ENCODE measurements at regions not wholly inside any gene's neighbourhood (a gene's known extent, or its start where the extent isn't known, plus 50 kb on each side); places are given as distances from the start of the nearest gene placed in this dataset.

DNA sequence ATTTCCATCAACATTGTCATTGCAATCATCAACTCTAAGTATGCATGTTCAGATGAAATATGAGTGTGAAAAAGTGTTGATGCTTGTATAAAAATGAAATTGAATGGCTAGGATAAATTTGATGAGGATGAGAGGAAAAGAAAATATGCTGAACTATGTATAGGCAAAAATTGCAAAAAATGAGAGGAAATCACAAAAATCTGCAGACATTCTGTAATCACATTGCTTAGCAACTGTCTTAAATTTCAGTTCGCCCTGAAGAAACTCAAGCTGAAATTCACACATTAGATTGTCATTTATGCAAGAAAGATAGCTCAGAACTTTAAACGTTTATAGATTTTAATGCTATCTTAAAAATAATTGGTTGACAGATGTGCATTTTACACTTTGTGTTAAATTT is 1098.8 kb upstream of the IGFBP7 start:
- TF ChIP-seq, protein P1, sequence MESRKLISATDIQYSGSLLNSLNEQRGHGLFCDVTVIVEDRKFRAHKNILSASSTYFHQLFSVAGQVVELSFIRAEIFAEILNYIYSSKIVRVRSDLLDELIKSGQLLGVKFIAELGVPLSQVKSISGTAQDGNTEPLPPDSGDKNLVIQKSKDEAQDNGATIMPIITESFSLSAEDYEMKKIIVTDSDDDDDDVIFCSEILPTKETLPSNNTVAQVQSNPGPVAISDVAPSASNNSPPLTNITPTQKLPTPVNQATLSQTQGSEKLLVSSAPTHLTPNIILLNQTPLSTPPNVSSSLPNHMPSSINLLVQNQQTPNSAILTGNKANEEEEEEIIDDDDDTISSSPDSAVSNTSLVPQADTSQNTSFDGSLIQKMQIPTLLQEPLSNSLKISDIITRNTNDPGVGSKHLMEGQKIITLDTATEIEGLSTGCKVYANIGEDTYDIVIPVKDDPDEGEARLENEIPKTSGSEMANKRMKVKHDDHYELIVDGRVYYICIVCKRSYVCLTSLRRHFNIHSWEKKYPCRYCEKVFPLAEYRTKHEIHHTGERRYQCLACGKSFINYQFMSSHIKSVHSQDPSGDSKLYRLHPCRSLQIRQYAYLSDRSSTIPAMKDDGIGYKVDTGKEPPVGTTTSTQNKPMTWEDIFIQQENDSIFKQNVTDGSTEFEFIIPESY (IDR thresholded peaks at IDR 0.05; ENCODE audit: borderline replicate concordance, low read depth): no peak
- TF ChIP-seq, protein P2, sequence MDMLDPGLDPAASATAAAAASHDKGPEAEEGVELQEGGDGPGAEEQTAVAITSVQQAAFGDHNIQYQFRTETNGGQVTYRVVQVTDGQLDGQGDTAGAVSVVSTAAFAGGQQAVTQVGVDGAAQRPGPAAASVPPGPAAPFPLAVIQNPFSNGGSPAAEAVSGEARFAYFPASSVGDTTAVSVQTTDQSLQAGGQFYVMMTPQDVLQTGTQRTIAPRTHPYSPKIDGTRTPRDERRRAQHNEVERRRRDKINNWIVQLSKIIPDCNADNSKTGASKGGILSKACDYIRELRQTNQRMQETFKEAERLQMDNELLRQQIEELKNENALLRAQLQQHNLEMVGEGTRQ (IDR thresholded peaks at IDR 0.05; ENCODE audit: borderline replicate concordance, low read depth, low read length): no peak
- no peak for TF ChIP-seq GATA2 (CRISPR knock-in tag; IDR thresholded peaks at IDR 0.05)
- TF ChIP-seq EZH2phosphoT487 (IDR thresholded peaks at IDR 0.05; ENCODE audit: borderline replicate concordance, low read depth): no peak
- no peak for TF ChIP-seq RCOR1 (IDR thresholded peaks at IDR 0.05; ENCODE audit: low read length)
- TF ChIP-seq ELF1 (IDR thresholded peaks at IDR 0.05): no peak
- TF ChIP-seq RFX5 (IDR thresholded peaks at IDR 0.05; ENCODE audit: low read length): no peak
- no peak for TF ChIP-seq FOXJ3 (CRISPR knock-in tag; IDR thresholded peaks at IDR 0.05)
- TF ChIP-seq RAD21 (IDR thresholded peaks at IDR 0.05; ENCODE audit: low read length): no peak
- no peak for TF ChIP-seq POLR2AphosphoS5 (IDR thresholded peaks at IDR 0.05; ENCODE audit: low read depth, low read length)
- no peak for TF ChIP-seq JUND (IDR thresholded peaks at IDR 0.05)
- TF ChIP-seq, protein P3, sequence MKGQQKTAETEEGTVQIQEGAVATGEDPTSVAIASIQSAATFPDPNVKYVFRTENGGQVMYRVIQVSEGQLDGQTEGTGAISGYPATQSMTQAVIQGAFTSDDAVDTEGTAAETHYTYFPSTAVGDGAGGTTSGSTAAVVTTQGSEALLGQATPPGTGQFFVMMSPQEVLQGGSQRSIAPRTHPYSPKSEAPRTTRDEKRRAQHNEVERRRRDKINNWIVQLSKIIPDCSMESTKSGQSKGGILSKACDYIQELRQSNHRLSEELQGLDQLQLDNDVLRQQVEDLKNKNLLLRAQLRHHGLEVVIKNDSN (IDR thresholded peaks at IDR 0.05; ENCODE audit: borderline replicate concordance, low read depth): no peak
- TF ChIP-seq, protein P4, sequence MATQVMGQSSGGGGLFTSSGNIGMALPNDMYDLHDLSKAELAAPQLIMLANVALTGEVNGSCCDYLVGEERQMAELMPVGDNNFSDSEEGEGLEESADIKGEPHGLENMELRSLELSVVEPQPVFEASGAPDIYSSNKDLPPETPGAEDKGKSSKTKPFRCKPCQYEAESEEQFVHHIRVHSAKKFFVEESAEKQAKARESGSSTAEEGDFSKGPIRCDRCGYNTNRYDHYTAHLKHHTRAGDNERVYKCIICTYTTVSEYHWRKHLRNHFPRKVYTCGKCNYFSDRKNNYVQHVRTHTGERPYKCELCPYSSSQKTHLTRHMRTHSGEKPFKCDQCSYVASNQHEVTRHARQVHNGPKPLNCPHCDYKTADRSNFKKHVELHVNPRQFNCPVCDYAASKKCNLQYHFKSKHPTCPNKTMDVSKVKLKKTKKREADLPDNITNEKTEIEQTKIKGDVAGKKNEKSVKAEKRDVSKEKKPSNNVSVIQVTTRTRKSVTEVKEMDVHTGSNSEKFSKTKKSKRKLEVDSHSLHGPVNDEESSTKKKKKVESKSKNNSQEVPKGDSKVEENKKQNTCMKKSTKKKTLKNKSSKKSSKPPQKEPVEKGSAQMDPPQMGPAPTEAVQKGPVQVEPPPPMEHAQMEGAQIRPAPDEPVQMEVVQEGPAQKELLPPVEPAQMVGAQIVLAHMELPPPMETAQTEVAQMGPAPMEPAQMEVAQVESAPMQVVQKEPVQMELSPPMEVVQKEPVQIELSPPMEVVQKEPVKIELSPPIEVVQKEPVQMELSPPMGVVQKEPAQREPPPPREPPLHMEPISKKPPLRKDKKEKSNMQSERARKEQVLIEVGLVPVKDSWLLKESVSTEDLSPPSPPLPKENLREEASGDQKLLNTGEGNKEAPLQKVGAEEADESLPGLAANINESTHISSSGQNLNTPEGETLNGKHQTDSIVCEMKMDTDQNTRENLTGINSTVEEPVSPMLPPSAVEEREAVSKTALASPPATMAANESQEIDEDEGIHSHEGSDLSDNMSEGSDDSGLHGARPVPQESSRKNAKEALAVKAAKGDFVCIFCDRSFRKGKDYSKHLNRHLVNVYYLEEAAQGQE (IDR thresholded peaks at IDR 0.05; ENCODE audit: low read depth, low read length): no peak
- TF ChIP-seq, protein P5, sequence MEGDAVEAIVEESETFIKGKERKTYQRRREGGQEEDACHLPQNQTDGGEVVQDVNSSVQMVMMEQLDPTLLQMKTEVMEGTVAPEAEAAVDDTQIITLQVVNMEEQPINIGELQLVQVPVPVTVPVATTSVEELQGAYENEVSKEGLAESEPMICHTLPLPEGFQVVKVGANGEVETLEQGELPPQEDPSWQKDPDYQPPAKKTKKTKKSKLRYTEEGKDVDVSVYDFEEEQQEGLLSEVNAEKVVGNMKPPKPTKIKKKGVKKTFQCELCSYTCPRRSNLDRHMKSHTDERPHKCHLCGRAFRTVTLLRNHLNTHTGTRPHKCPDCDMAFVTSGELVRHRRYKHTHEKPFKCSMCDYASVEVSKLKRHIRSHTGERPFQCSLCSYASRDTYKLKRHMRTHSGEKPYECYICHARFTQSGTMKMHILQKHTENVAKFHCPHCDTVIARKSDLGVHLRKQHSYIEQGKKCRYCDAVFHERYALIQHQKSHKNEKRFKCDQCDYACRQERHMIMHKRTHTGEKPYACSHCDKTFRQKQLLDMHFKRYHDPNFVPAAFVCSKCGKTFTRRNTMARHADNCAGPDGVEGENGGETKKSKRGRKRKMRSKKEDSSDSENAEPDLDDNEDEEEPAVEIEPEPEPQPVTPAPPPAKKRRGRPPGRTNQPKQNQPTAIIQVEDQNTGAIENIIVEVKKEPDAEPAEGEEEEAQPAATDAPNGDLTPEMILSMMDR (IDR thresholded peaks at IDR 0.05): no peak
- TF ChIP-seq TEAD4 (IDR thresholded peaks at IDR 0.05; ENCODE audit: borderline replicate concordance, insufficient read depth): no peak
- no peak for TF ChIP-seq SMC3 (IDR thresholded peaks at IDR 0.05; ENCODE audit: low read depth, low read length)
- no peak for TF ChIP-seq TCF12 (IDR thresholded peaks at IDR 0.05)
- TF ChIP-seq YY1 (IDR thresholded peaks at IDR 0.05; ENCODE audit: low read depth): no peak
- TF ChIP-seq, protein P6, sequence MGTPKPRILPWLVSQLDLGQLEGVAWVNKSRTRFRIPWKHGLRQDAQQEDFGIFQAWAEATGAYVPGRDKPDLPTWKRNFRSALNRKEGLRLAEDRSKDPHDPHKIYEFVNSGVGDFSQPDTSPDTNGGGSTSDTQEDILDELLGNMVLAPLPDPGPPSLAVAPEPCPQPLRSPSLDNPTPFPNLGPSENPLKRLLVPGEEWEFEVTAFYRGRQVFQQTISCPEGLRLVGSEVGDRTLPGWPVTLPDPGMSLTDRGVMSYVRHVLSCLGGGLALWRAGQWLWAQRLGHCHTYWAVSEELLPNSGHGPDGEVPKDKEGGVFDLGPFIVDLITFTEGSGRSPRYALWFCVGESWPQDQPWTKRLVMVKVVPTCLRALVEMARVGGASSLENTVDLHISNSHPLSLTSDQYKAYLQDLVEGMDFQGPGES (IDR thresholded peaks at IDR 0.05; ENCODE audit: low read depth, low read length): no peak
- TF ChIP-seq, protein P7, sequence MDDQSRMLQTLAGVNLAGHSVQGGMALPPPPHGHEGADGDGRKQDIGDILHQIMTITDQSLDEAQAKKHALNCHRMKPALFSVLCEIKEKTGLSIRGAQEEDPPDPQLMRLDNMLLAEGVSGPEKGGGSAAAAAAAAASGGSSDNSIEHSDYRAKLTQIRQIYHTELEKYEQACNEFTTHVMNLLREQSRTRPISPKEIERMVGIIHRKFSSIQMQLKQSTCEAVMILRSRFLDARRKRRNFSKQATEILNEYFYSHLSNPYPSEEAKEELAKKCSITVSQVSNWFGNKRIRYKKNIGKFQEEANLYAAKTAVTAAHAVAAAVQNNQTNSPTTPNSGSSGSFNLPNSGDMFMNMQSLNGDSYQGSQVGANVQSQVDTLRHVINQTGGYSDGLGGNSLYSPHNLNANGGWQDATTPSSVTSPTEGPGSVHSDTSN (IDR thresholded peaks at IDR 0.05): no peak

More for the DNA sequence above, 1098.8 kb upstream of the IGFBP7 start:
- Histone ChIP-seq H3K27ac (ENCODE audit: low read depth in 2 of 2, low read length in 1 of 2) (no peak overlapping the region), H3K4me3 (ENCODE audit: low read depth in 2 of 2, low read length in 1 of 2) (no peak overlapping the region), H3K79me2 (ENCODE audit: insufficient read depth) (no peaks in the 10 kb centered on the region), H4K20me1 (ENCODE audit: insufficient read depth) (no peaks in the 10 kb centered on the region), H3K4me1 (ENCODE audit: control insufficient read depth in 1 of 2, insufficient read depth in 2 of 2, low read depth in 1 of 2, low read length in 1 of 2) (no peaks in the 10 kb centered on the region), H3K4me2 (no peak overlapping the region), H2AFZ (ENCODE audit: low read depth) (no peak overlapping the region), H3K36me3 (replicated peaks in 1 of 2; ENCODE audit: control insufficient read depth in 1 of 2, insufficient read depth in 2 of 2, low read length in 1 of 2) (no peaks in the 10 kb centered on the region), H3K9me3 (no peaks in the 10 kb centered on the region), H3F3A (replicated peaks; ENCODE audit: insufficient read depth) (no peaks in the 10 kb centered on the region), H3K9me2 (no peaks in the 10 kb centered on the region), H3K27me3 (ENCODE audit: insufficient read depth) (no peaks in the 10 kb centered on the region), H3K9ac (no peak overlapping the region)
- POLR2A ChIA-PET: no interaction called here
- CTCF ChIA-PET: interaction anchor here (0.9 kb wide), 1 partner anchor 8 kb away, joined by 3 read pairs; no protein-coding TSS in a partner anchor
- no peak for DNase-seq
- 14% methylated on average over 2 of the region's 2 CpGs for WGBS (ENCODE audit: low lambda C conversion rate)

Measured in SK-N-SH (cell line).